GM19395 (cell line): ENCODE measurements at regions not wholly inside any gene's neighbourhood (a gene's known extent, or its start where the extent isn't known, plus 50 kb on each side); places are given as distances from the start of the nearest gene placed in this dataset.
"Not testable (repeated sequence)": the region's sequence is repeated elsewhere in the genome, so short reads cannot be mapped to it uniquely, and the experiment has no call there.

Experiments used
- ATAC-seq: cut with Tn5 transposase; IDR thresholded peaks from one replicate; pipeline ENCODE4 v1.9.1; 2021; ENCODE audit warnings: mild to moderate bottlenecking, moderate library complexity; ENCODE audit not compliant: unreplicated experiment

DNA sequence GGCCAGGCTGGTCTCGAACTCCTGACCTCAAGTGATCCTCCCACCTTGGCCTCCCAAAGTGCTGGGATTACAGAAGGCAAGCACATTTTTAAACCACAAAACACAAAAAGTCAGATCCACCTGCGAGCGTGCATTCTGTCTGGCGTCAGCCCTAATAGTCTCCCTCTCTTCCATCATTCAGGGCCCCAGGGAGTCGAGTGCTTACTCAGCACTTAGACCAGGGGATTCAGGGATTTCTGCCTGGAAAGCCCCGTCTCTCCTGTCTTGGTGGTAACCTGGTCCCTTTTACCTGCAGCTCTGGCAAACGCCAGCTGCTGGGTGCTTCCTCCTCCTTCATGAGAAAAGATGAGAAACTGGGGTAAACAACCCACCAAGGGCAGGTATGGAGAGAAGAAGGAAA is 443.1 kb downstream of the SOX9 start:
- no peak for ATAC-seq

DNA sequence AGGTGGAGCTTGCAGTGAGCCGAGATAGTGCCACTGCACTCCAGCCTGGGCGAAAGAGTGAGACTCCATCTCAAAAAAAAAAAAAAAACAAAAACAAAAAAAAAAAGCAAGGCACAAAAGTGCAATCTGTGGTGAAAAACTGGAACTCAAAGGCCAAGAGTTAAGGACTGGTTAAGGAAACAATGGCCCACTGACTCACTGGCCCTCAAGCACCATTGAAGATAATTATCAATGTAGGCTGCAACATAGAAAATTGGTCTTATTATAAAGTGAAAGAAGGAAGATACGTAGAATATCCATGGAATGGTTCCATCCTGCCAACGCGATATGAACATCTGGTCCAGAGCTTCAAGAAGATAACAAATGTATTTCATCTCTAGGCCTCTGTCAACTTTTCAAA is 444.2 kb downstream of the SOX9 start:
- ATAC-seq, result no peak

DNA sequence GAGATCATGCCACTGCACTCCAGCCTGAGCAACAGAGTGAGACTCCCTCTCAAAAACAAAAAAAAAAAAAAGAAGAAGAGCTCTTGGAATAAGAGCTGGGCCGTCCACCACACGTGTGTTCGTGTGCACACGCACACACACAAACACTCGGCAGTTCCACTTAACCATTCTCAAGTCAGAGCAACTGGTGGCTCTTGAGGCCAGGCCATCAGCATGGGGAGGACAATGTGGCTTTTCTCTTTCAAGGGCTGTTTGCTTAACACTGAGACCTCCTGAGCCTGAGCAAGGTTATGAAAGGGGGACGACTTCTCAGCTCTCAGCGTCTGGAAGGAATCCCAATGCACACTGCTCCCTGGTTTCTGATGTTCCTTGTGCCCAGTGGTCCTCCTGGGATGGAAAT is 444.9 kb downstream of the SOX9 start:
- ATAC-seq, result no peak

DNA sequence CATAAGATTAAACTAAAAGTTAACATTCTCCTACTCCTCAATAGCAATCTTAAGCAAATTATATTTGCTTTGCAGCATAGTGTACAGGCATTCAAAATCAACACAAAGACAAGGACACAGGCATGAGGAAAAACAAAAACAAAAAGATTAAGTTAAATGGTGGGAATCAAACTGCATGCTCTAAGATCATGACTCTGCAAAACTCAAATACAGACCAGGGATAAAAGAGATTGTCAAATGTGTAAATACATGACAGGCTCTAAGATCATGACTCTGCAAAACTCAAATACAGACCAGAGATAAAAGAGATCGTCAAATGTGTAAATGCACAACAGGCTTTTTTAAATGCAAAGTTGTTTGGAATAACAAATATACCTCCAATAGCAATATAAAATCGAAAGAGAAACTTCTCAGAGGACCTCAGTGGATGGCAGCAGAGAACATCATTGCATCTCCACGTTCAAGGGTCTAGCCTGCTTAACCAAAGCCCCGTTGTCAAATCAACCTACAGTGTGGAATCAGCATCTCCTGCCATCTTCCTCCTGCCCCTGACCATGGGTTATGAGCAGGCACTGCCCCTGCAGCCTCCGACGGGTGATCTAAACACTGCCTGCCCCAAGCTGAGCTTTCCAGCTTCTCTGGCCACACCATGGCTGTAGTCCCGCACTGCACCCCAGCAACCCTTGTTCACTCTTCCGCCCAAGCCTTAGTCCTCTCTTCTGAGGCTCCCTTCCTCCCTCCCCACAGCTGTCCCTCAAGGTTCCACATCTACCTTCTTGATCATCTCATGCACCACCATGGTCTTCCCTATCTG is 446.1 kb downstream of the SOX9 start:
- ATAC-seq, result no peak

DNA sequence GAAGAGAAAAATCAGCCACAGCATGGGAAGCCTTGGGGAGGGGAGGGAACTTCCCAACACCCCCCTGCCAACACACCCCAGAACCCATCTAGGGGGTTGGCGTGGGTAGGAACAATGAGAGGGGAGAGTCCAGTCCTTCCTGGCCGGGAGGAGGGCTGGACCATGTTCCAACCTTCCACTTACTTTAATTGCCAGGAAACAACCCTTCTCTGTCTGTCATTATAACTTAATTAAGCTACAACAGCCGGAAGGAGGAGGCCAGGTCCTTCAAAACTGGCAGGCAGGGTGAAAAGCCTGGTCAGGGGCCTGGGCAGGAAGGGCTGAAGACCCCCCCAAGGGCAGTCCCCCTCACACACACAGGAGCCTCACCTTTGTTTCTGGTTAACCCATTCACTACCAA is 447.0 kb downstream of the SOX9 start:
- no peak for ATAC-seq

DNA sequence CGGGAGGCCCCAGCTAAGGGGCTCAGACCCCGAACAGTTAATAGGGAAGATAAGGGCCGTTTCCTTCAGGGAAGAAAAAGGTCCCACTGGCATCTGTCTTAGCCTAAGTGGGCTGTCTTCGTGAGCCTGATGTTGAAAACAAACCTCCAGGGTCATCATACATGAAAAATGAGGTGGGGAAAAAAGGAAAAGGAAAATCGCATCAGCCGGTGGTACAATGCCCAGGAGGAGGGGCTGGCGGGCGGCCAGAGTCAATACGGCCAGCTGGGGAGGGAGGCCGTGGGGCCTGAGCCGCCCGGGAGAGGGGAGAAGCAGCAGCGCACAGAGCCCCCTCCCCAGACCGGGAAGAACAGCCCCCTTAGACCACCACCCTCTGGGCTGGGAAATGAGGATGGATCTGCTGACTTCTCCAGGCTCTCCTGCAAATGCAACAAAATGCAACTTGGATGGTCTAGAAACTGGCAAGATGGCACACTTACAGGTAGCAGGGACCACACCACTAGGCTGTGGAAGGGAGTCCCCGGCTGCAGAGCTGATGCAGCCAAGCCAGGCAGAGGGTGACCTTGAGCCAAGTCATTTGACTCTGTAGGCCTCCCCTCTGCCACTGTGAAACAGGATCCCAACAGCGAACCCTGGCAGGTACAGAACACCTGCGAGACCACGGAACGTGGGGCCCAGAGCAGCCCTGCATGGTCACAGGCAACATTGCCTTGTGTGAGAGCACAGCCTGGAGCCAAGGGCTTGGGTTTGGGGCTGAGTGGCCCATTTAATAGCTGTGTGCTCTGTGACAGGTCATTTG is 448.5 kb downstream of the SOX9 start:
- no peak for ATAC-seq

DNA sequence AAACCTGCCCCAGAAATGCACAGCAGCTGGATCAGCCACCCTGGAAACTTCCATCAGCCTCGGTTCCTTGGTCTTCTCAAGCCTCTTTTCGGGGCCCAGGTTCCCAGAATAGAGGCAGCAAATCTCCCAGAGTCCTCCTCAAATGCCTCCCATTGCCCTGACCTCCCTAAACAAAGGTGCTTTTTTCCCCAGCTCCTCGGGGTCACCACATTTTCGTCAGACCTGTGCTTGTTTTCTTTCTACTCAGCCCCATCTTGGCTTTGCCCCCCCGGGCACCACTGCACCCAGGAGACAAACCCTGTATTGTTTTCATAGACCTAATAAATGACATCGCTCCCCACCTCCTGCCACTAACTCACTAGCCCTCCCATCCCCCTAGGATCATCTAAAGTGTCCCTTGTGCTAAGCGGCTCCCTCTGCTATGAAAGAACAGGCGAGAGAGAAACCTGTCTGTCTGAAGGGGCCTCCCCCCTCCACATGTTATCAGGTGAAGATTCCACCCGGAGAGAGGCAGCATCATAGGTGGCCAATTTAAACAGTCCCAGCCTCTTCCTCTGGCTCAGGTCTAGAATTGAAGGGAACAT is 451.1 kb downstream of the SOX9 start:
- ATAC-seq, result no peak

DNA sequence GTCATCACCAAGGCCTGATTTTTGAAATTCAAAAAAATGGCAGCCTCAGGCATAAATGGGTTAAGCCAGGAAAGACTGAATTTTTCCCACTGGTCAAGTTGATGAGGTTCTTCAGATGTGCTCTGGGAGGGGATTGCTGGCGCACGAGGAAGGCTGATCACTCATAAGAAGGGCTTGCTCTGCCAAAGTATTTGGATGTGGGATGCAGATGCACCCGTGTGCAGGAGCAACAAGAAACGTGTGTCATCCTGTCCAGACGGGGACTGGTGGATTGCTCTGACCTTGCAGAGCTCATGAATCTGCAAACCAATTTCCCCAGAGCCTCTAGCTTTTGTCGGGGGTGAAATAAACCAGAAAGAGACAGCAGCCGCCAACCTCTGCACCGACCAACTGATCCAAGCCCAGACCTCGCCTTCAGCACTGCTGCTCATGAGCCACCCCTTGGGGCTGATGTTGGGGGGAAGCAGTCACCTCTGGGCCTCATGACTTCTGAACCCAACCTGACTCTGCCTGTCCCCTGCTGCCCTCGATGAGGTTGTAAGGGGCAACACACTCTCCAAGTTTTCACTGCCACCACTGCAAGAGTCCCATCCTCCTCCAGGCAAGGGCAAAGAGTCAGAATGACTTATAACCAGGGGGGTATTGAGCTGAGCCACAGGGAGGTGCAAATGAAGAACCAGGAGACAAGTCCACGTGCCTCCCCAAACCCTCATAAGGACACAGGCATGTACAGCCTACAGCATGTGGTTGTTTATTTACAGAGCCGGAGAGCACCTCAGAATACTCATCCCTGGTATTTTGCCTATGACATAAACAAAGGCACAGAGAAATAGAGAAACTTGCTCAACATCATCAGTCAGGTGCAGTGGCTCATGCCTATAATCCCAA is 452.0 kb downstream of the SOX9 start:
- no peak for ATAC-seq

DNA sequence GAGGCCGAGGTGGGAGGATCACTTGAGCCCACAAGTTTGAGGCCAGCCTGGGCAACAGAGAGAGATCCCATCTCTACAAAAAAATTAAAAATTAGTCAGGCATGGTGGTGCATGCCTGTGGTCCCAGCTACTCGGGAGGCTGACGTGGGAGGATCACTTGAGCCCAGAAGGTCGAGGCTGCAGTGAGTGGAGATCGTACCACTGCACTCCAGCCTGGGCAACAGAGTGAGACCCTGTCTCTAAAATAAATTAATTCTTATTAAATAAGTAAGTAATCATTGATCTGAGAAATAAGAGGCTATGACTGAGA is 452.6 kb downstream of the SOX9 start:
- ATAC-seq, result not testable (repeated sequence)

DNA sequence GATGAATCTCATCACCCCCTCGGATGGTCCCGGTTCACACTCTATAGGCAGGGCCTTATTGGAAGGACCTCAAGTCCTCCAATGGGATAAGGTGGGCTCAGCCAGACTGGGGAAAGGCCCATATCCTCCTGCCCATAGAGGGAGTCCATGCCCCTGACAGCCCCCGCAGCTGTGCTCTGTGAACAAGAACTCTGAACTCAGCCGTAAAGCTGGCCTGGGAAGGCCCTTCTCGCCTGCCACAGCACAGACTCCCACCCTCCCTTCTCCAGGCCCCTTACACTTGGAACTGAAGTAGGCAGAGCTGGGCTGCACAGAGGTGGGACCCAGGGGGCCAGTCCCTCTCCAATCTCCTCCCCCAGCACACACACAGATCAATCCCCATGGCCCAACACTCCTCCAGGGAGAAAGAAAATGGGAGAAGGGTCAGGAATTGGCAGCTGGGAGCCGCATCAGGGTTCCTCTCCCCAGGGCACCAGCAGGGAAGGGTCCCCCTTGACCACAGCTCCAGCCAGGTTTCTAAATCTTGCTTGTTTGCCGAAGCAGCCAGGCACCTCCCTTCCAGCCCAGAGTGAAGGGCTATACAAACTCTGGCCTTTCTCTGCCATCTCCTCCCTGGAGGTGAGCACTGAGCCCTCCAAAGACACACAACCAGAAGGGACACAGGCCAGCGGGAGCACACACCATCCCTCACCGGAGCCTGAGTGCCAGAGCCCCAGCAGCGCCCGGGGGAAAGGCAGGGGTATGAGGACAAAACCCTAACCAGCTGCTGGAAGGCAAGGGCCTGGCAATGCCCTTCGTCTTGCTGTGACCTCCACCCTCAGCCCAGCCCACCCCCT is 454.1 kb downstream of the SOX9 start:
- no peak for ATAC-seq

DNA sequence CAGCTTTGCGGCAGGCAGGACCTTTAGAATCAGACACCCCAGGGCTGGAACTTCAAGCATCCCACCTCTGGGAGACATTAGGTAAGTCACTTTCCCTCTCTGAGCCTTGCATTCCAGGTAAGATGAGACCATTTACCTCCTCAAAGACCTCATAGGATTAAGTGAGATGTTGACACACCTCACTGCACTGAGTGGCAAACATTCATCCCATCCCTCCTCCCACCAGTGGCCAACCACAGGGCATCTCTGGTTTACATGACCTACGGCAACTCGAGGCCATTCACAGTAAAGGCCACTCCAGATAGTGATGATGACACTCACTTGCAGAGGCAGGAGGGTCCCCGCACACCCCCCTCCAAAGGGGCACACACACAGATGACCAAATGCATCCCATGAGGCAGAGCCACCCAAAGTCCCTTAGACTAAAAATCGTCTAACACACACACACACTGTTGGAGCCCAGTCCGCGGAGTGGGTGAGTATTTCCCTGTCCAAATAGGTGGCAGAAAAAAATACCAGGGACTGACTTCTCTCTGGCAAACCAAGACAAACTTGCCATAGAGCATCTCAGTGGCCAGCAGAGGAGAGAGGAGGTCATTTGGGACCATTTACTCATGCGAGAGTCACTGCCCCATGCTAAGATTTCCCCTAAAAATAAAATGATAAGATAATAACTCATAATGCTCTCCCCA is 454.9 kb downstream of the SOX9 start:
- no peak for ATAC-seq

DNA sequence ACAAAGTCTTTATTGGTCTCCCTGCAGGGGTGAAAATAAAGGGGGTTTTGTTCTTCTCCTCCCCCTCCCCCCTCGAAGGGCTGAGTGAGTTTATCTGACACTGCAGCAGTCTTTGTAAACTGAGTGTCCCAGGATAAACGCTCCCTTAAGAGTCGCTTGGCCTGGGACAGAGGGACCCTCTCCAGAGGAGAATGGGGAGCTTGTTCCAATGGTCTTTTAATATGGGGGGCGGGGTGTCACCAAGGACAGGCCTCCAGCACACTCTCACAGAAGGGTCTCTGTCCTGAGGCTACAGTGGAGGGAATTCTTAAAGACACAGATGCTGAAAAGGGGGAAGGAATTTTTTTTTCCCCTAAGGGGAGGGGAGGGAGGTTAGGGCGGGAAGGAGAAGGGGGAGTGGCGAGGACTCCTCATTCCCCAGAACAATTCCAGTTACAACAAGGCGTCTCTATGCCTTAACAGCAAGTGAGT is 455.5 kb downstream of the SOX9 start:
- no peak for ATAC-seq

DNA sequence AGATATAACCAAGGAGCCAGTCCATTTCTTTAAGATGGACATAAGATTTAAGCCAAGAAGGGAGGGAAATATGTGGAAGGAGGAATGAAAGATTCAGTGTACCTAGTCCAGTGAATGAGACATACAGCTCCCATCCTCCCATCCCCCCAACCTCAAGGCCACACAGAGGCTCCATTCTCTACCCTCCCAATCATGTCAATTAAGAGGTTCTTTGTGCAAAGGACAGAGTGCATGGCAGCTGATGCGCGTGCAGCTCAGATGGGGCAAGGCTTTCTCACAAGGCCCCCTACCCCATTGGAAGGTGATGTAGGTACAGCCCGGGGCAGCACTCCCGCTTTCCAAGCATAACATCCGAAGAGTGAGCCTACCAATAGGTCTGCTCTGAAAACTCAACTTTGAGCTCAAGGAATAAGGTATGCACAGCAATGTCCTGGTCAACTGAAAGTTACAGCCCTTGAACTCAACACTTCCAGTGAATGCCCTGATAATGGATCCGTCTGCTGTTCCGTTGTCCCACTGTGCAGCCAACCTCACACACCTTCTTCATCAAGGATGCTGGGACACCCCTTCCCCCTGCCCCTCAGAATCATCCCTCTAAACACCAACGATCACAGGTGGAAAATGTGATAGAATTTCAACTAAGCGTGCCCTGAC is 458.1 kb downstream of the SOX9 start:
- no peak for ATAC-seq

DNA sequence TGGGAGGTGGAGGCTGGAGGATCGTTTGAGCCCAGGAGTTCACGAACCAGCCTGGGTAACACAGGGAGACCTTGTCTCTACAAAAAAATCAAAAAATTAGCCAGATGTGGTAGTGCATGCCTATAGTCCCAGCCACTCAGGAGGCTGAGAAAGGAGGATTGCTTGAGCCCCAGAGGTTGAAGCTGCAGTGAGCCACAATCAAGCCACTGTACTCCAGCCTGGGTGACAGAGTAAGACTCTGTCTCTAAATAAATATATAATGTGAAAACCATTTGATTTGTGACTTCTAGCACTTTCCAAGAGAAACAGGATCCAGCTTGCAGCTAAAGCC is 459.1 kb downstream of the SOX9 start:
- no peak for ATAC-seq

DNA sequence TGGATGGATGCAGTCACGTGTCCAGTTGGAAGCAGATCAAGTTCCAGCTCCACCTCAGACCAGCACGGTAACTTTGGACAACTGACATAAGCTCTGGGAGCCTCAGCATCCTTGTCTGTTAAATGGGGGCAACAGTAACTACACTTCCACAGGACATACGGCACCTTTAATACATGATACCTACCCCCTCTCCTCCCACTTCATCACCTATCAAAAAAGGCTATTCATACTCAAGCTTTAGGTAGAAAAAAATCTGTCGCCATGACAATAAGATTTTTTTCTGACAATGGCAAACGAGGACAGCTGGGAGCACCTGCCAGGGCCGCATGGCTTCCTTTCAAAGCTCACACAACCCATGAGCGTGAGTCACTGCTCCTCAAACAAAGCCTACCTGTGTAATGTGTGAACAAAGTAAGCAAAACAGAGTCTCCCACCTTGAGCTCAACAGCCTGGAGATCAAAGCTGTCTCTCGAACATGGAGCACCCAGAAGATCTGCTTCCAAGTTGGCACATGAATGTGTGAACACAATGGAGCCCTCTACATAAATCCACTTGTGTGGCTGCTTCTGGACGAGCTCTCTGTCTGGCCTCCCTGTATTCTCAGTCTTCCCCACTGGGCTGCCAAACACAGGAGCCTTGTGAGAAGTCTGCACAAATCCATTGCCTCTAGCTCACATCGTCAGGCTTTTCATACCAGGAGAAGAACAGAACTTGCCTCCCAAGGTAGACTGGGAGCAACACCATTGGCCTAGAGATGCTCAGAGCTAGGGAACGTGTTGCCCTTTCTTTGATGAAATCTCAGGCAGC is 459.7 kb downstream of the SOX9 start:
- ATAC-seq, result no peak

DNA sequence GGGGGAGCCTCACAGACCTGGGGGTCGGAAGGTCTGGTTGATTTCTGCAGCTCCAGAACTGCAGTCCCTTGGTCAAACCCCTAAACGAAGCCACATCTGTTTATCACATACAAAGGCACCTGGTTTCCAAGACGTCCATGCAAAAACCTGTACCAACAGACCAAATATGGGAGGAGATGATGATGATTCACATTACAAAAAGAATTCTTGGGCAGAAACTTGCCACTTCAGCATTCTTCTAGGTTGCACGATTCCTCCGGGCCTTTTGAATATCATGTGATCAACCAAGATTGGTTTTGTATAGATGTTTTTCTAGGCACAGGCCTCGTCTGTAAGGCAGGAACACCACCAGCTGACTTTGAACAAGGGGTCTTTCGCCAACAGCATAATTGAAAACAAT is 466.3 kb downstream of the SOX9 start:
- ATAC-seq, result no peak

DNA sequence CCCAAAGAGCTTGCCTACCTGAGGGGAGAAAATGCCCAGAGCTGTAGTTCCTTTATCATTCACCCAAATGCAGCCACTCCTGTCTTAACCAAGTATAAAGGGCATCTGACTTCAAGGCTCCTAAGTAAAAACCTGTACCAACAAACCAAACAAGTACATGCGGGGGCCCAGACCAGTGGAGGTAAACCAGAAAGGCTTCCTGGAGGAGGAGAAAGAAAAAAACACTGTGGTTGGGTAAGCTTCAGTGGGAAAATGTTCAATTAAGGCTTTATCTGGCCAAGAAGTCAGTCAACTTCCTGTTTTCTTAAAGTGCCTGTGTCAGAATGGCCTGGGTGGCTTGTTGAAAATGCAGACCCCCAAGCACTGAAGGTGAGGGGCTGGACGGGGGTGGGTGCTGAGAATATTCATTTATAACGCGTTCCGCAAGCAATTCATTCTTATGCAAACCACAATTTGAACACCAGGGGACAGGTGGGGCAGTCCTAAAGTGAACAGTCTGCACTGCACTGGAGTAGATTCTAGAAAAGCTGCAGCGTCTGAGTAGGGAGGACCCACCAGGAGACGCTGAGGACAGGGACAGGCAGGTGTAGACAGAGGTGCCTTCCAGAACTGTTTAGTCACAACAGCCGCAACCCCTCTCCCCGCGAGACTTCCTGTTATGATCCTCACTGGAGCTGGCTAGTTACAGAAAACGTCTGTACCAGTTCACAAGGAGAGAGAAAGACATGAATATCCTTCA is 467.1 kb downstream of the SOX9 start:
- no peak for ATAC-seq

DNA sequence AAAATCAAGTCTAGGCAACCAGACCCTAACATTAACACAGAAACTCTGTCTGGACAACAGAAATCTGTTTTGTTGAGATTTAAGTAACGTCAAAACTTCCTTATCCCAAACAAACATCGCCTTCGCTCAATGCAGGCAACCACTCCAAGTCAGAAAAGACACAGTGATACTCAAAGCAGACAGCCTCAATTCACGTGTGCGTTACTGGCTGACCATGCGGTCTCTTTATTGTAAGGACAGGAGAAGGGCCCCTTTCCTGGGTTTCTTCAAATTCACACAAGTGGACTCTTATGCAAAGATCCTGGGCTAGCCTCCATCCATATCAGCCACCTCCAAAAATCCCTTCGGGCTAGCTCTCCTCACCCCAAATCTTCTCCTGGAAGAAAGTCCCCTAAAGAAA is 467.7 kb downstream of the SOX9 start:
- no peak for ATAC-seq
